Superior temporal gyrus (tissue), 1 donor: ENCODE measurements at regions not wholly inside any gene's neighbourhood (a gene's known extent, or its start where the extent isn't known, plus 50 kb on each side); places are given as distances from the start of the nearest gene placed in this dataset.

Experiments
- DNase-seq: peaks from one replicate; pipeline ENCODE4 v3.0.0-alpha.2; 2016; ENCODE audit errors: extremely low spot score

- no peak for DNase-seq
Observed at GRCh38 chr15:67892559-67893377, 52.9 kb upstream of the RNU6-1 start.

DNA sequence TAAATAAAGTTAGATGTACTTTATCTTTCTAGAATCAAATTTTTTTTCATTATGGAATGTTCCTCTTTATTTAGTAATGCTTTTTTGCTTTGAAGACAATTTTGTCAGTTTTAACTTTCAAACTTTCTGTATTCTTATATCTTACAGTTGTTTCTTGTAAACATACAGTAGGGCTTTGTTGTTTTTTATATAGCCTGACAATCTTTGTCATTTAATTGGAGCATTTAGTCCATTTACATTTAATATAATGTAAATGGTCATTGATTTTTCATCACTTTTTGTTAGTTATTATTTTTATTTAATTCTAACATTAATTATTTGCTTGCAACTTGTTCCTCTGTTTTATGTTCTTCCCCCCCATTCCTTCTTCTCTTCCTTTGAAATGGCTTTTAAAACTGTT lies 55.4 kb upstream of the RNU6-1 start:
- no peak for DNase-seq

DNA sequence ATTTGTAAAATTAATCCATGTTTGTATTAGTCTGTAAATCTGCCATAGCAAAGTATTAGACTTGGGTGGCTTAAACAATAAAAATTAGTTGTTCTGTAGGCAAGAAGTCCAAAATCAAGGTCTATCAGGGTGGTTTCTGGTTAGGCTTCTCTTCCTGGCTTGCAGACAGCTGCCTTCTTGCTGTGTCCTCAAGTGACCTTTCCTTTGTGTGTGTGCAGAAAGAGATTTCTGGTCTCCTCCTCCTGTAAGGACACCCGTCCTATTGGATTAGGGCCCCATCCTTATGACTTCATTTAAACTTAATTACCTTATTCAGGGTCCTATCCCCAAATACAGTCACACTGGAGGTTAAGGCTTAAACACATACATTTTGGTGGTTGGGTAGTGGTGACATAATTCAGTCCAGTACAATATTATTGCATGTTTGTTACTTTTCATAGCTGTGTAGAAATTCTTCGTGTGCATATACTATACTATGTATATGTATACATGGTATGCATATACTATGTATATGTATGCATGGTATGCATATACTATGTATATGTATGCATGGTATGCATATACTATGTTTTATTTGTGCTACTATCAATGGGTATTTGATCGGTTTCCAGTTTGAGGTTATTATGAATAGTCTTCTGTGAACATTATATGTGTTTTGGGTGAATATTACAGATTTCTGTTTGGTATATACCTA lies 57.9 kb upstream of the RNU6-1 start:
- no peak for DNase-seq

DNA sequence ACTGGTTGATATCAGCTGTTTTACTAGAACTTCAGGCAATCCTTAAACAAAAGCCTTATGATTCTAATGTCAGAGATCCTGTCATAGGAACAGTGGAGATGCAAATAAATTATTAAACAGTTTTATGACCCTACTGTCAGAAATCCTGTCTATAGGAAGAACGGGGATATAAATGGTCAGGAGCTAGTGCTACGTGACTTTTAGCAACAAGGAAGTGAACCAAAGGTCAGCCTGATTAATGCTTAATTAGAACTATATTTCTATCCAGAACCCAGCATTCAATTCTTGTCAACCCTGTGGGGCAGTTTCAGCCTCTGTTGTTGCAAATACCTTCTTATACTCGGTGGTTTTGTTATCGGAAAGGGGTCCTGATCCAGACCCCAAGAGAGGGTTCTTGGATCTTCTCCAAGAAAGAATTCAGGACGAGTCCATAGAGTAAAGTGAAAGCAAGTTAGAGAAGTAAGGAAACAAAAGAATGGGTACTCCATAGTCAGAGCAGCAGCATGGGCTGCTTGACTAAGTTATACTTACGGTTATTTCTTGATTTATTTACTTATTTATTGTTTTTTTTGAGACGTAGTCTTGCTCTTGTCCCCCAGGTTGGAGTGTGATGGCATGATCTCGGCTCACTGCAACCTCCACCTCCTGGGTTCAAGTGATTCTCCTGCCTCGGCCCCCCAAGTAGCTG lies 59.9 kb upstream of the RNU6-1 start:
- DNase-seq, result no peak

GRCh38 chr15:67900621-67901147 lies 60.8 kb upstream of the RNU6-1 start:
- DNase-seq, result no peak

DNA sequence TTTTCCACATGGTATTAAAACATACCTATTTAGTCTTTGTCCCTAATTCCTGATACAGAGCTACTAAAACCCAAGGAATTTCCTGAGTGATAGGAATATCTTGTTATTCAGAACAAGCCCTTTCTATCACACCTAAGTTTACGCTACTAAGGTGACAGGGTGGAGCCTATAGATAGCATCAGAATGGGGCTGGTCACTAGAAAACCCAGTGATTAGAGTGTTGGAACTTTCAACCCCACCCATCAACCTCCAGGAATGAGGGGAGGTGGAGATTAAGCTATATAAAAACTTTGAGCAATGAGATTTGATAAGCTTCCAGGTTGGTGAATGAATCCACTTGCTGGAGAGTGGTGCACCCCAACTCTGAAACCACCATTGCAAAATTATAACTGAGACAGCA lies 62.1 kb upstream of the RNU6-1 start:
- DNase-seq, result no peak

GRCh38 chr15:67902579-67903009 lies 62.7 kb upstream of the RNU6-1 start:
- DNase-seq, result no peak

DNA sequence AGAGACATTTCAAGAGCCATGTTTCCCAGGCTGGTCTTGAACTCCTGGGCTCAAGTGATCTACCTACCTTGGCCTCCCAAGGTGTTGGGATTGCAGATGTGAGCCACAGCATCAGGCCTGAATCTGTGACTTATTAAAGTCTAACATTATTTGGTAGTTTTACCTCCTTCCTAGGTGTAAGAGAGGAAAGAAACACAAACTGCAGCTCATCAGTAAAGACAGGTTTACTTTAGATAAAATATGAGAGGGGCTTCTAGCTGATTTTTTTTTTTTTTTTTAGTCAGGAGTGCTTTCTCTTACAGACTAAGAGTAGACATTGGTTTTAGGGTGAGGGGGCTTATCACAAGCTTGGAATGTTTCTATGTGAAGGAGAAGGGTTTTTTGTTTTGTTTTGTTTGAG lies 63.9 kb upstream of the RNU6-1 start:
- no peak for DNase-seq

- DNase-seq, result no peak
Observed at GRCh38 chr15:67905628-67906027, 65.8 kb upstream of the RNU6-1 start.

- DNase-seq, result no peak
Observed at GRCh38 chr15:67906382-67906781, 66.5 kb upstream of the RNU6-1 start.

DNA sequence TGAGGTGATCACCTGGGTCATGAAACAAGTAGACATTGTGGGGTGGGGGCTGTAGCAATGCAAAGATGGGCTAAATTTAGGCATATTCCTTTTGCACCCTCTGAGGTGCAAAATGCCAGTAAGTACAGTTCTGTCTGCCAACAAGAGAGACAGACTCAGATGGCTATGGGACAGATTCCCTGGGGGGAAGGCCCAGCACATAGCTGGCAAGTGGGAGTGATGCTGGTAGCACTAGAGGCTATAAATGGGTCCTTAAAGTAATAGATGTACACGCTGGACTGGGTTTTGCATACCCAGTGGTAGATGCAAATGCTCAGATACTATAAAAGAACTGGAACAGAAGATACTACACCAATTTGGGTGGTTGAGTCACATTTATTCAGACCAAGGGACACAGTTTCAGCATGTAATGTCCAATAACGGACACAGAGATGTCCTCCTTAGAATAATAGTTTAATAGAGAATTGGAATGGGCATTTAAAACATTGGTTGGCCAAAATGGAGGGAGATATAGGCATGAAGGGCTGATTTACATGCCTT lies 67.4 kb upstream of the RNU6-1 start:
- DNase-seq, result peak; percentile 57

DNA sequence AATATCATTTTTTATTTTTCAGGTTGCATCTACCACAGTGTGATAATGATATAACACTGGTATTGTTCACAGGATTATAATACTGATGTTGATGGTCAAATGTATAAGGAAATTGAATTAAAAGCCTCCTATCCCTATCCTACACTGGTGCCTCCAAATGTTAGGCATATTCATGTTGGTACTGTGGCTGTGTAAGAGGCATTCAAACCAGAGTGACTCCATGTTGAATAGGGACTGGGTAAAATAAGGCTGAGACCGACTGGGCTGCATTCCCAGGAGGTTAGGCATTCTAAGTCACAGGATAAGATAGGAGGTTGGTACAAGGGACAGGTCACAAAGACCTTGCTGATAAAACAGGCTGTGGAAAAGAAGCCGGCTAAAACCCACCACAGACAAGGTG lies 68.9 kb upstream of the RNU6-1 start:
- no peak for DNase-seq

DNA sequence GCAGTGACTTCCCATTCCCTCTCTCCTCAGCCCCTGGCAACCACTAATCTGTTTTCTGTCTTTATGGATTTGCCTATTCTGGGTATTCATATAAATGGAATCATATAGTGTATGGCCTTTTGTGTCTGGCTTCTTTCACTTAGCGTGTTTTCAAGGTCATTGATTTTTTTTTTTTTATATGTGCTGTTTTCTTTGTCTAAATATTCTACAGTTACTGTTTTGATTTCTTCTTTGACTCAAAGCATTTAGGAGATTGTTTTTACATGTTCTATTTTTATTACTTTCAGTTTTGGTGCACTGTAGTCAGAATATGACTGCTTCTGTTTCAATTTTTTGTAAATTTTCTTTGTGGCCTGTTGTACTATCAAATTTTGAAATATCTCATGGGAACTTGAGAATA lies 71.9 kb upstream of the RNU6-1 start:
- no peak for DNase-seq

GRCh38 chr15:67914028-67914427 lies 74.2 kb upstream of the RNU6-1 start:
- DNase-seq, result no peak

GRCh38 chr15:67914537-67915460 lies 75.0 kb upstream of the RNU6-1 start:
- DNase-seq, result peak; percentile 33

DNA sequence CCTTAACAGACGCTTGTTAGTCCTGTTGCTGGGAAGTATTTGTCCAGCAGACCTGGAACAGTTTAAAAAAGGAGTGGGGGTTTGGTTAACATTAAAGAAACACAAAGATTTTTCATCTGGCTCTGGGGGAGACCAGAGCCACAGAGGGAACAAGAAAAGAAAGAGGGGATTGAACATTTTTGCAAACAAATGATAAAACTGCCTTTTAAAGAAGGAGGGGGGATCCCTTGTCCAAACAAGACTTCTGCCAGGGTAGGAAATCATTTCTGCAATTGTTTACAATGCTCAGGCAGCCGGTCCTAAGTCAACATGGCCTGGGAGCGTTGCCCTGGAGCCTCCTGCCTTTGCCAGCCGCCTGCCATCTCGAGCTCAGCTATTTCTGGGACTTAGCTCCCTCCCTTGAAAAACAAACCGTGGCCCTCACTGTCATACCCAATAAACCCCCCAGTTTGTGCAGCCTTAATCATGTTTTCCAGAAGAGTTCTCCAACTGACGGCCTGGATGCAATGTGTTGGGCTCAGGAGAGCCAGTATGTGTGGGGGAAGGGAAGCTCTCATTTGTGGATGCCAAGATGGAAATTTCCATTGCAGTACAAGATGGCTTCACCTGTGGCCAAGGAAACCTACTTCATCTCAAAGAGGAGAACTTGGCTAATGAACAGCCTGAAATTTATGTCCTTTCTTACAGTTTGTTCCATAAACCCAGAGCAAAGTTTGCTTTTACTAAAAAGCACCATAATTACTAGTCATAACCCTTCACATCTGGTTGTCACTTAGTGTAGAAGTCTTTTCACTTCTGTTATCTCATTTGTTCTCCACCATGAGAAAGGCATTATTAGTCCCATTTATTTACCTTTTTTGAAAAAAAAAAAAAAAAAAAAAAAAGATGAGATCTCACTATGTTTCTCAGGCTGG lies 75.9 kb upstream of the RNU6-1 start:
- DNase-seq, result peak; percentile 52

GRCh38 chr15:67916565-67916964 lies 76.7 kb upstream of the RNU6-1 start:
- DNase-seq, result no peak

GRCh38 chr15:67917037-67917436 lies 77.2 kb upstream of the RNU6-1 start:
- DNase-seq, result no peak

GRCh38 chr15:67917636-67918035 lies 77.8 kb upstream of the RNU6-1 start:
- DNase-seq, result no peak
